Left ventricle myocardium inferior (tissue), 1 donor: ENCODE measurements at regions not wholly inside any gene's neighbourhood (a gene's known extent, or its start where the extent isn't known, plus 50 kb on each side); places are given as distances from the start of the nearest gene placed in this dataset.
A peak's percentile ranks its signal among the peaks of the same experiment; 100 is the strongest.

Experiments
- DNase-seq: peaks from one replicate; pipeline ENCODE4 v3.0.0-alpha.2; 2020
- H3K27ac ChIP-seq: fragments of 200-600 bp; replicated peaks from 2 replicates; pipeline ENCODE4 v1.8.0; 2021
- H3K27me3 ChIP-seq: fragments of 200-600 bp; 2 replicates; pipeline ENCODE4 v1.8.0; 2021; ENCODE audit warnings: low read depth
- H3K36me3 ChIP-seq: fragments of 200-600 bp; 2 replicates; pipeline ENCODE4 v1.8.0; 2021
- H3K4me1 ChIP-seq: fragments of 200-600 bp; 2 replicates; pipeline ENCODE4 v1.8.0; 2021
- H3K4me3 ChIP-seq: fragments of 200-600 bp; 2 replicates; pipeline ENCODE4 v1.8.0; 2021; ENCODE audit warnings: mild to moderate bottlenecking, moderate library complexity
- H3K9me3 ChIP-seq: fragments of 200-600 bp; replicated peaks from 2 replicates; pipeline ENCODE4 v1.8.0; 2021
- intact Hi-C: fragments of 100-400 bp; cut with micrococcal nuclease; formaldehyde crosslinking; loops from one replicate; pipeline ENCODE4 v1.11.0; 2022
- TF ChIP-seq, protein P1 (sequence below): fragments of 200-600 bp; IDR thresholded peaks from 2 replicates; pipeline ENCODE4 v1.8.0; 2021; ENCODE audit warnings: antibody characterized with exemption, mild to moderate bottlenecking, borderline replicate concordance
- donor health status: DM: no; HTN: yes; CAD: no; lungs with severe emphysema.

- intact Hi-C loops = no loop called here
- TF ChIP-seq, protein P1, sequence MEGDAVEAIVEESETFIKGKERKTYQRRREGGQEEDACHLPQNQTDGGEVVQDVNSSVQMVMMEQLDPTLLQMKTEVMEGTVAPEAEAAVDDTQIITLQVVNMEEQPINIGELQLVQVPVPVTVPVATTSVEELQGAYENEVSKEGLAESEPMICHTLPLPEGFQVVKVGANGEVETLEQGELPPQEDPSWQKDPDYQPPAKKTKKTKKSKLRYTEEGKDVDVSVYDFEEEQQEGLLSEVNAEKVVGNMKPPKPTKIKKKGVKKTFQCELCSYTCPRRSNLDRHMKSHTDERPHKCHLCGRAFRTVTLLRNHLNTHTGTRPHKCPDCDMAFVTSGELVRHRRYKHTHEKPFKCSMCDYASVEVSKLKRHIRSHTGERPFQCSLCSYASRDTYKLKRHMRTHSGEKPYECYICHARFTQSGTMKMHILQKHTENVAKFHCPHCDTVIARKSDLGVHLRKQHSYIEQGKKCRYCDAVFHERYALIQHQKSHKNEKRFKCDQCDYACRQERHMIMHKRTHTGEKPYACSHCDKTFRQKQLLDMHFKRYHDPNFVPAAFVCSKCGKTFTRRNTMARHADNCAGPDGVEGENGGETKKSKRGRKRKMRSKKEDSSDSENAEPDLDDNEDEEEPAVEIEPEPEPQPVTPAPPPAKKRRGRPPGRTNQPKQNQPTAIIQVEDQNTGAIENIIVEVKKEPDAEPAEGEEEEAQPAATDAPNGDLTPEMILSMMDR = no peak
- Histone ChIP-seq H3K36me3 (no peaks in the 10 kb centered on the region), H3K27ac (no peak overlapping the region), H3K4me1 (peaks cover 6% of the 10 kb centered on the region), H3K27me3 (no peaks in the 10 kb centered on the region), H3K9me3 (no peaks in the 10 kb centered on the region), H3K4me3 (no peak overlapping the region)
- DNase-seq = no peak
Observed at GRCh38 chr11:30789270-30789669, 203.1 kb upstream of the MPPED2 start.

- Histone ChIP-seq H3K27me3 (no peaks in the 10 kb centered on the region), H3K36me3 (no peaks in the 10 kb centered on the region), H3K27ac (no peak overlapping the region), H3K9me3 (no peaks in the 10 kb centered on the region), H3K4me1 (peaks cover 6% of the 10 kb centered on the region), H3K4me3 (no peak overlapping the region)
- TF ChIP-seq, protein P1 = no peak
- DNase-seq = no peak
- intact Hi-C loops = no loop called here
Observed at GRCh38 chr11:30788849-30789248, 202.7 kb upstream of the MPPED2 start.

DNA sequence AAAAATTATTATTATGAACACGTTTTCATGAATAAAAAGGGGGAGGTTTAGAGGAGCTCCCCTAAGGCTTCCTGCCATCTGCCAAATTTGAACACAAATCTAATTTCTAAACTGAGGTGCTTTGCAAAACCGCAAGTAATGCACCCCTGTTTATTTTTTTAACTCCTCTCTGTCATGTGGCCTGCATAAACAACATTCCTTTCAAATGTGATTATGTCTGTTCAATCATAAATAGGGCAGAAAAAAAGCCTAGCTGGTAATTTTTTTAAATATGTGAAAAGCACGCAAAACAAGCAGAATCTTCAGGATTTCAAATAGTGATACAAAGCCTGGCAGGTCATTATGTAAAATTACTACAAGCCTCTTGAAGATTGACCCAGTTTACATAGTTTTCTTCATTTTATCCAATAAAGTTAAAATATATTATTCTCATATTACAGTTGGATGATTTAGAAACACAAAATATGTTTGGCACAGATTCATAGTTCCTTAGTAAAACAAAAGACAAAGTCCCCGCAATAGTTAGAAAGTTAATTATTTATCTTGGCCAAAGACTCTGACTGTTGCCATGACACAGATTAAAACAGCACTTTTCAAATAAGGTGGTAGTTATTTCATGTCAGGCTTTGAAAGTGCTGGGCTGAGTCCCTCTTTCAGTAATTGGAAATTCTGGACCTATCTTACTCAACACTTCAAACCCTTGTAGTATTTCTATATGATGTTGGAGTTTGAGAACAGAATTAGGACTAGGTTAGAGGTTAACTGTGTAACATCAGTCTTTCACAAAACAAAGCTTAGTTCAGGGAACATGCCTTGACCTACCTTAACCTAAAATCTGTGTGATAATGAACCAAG, 200.3 kb upstream of the MPPED2 start:
- Histone ChIP-seq H3K27me3 (no peaks in the 10 kb centered on the region), H3K9me3 (no peaks in the 10 kb centered on the region), H3K27ac (no peak overlapping the region), H3K4me1 (peaks cover 6% of the 10 kb centered on the region), H3K4me3 (no peak overlapping the region), H3K36me3 (no peaks in the 10 kb centered on the region)
- no peak for DNase-seq
- TF ChIP-seq, protein P1 = no peak
- intact Hi-C loops = no loop called here

GRCh38 chr11:30778596-30778995, 192.4 kb upstream of the MPPED2 start:
- intact Hi-C loops = no loop called here
- Histone ChIP-seq H3K27ac (no peak overlapping the region), H3K27me3 (peaks cover 9% of the 10 kb centered on the region), H3K4me1 (peaks cover 5% of the 10 kb centered on the region), H3K9me3 (no peaks in the 10 kb centered on the region), H3K36me3 (no peaks in the 10 kb centered on the region), H3K4me3 (no peak overlapping the region)
- TF ChIP-seq, protein P1 = no peak
- no peak for DNase-seq

DNA sequence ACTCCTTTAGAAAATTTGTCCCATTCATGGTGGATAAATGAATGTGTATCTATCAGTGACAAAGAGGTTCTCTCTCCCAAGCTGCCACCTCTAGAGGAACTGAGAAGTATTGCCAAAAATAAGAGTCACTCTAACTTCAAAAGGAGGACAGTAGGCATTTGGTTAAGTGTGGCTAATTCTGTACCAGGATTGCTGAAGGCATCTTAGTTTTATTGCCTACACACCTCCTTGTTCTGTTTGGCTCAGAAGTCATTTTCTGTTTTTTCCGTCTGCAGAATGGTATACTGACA, 189.0 kb upstream of the MPPED2 start:
- Histone ChIP-seq H3K9me3 (no peaks in the 10 kb centered on the region), H3K27ac (no peak overlapping the region), H3K36me3 (no peaks in the 10 kb centered on the region), H3K4me1 (peaks cover 5% of the 10 kb centered on the region), H3K4me3 (no peak overlapping the region), H3K27me3 (peaks cover 2% of the 10 kb centered on the region)
- TF ChIP-seq, protein P1 = peak; percentile 21
- no peak for DNase-seq
- intact Hi-C loops = no loop called here
